GM12878 (cell line): ENCODE measurements at regions not wholly inside any gene's neighbourhood (a gene's known extent, or its start where the extent isn't known, plus 50 kb on each side); places are given as distances from the start of the nearest gene placed in this dataset.

Source experiments
- CBX5 ChIP-seq: sonication (generic); IDR thresholded peaks from 2 replicates; pipeline ENCODE4 v1.6.1; 2016; ENCODE audit warnings: low read depth, moderate library complexity, mild to moderate bottlenecking, inconsistent platforms
- MEF2B ChIP-seq: fragments of 450-650 bp; IDR thresholded peaks from 2 replicates; pipeline ENCODE4 v1.6.1; 2018; ENCODE audit warnings: mild to moderate bottlenecking, moderate library complexity; ENCODE audit not compliant: partially characterized antibody, poor library complexity, severe bottlenecking
- MLLT1 ChIP-seq: fragments of 450-650 bp; IDR thresholded peaks from 2 replicates; pipeline ENCODE4 v1.6.1; 2016; ENCODE audit warnings: mild to moderate bottlenecking
- MTA2 ChIP-seq: fragments of 450-650 bp; IDR thresholded peaks from 2 replicates; pipeline ENCODE4 v1.6.1; 2016; ENCODE audit warnings: low read depth, mild to moderate bottlenecking, moderate library complexity
- POU2F2 ChIP-seq: IDR thresholded peaks from 3 replicates; pipeline ENCODE4 v1.6.1; 2011; ENCODE audit warnings: low read depth, mild to moderate bottlenecking, low read length, borderline replicate concordance
- RAD51 ChIP-seq: fragments of 450-650 bp; IDR thresholded peaks from 2 replicates; pipeline ENCODE4 v1.6.1; 2016; ENCODE audit warnings: moderate library complexity, mild to moderate bottlenecking, inconsistent platforms
- RBBP5 ChIP-seq: fragments of 200-600 bp; sonication (generic); conservative IDR thresholded peaks from 2 replicates; pipeline ENCODE4 v1.6.1; 2016
- SRF ChIP-seq, 2 experiments: IDR thresholded peaks; 2 replicates each; pipeline ENCODE4 v1.6.1; 2011; ENCODE audit warnings: low read depth in 2 of 2, low read length in 2 of 2, mild to moderate bottlenecking in 1 of 2, moderate library complexity in 1 of 2
- TF ChIP-seq, protein P1 (sequence below): fragments of 450-650 bp; IDR thresholded peaks from 2 replicates; pipeline ENCODE4 v1.6.1; 2017; ENCODE audit warnings: mild to moderate bottlenecking, moderate library complexity
- TF ChIP-seq, protein P2 (sequence below): fragments of 450-650 bp; IDR thresholded peaks from 2 replicates; pipeline ENCODE4 v1.6.1; 2017; ENCODE audit warnings: borderline replicate concordance
- TF ChIP-seq, protein P3 (sequence below): IDR thresholded peaks from 2 replicates; pipeline ENCODE4 v1.6.1; 2012; ENCODE audit warnings: low read length, inconsistent platforms
- TF ChIP-seq, protein P4 (sequence below): fragments of 450-650 bp; formaldehyde crosslinking; IDR thresholded peaks from 2 replicates; pipeline ENCODE4 v1.5.0; 2022; ENCODE audit warnings: mild to moderate bottlenecking, missing genetic modification characterization

DNA sequence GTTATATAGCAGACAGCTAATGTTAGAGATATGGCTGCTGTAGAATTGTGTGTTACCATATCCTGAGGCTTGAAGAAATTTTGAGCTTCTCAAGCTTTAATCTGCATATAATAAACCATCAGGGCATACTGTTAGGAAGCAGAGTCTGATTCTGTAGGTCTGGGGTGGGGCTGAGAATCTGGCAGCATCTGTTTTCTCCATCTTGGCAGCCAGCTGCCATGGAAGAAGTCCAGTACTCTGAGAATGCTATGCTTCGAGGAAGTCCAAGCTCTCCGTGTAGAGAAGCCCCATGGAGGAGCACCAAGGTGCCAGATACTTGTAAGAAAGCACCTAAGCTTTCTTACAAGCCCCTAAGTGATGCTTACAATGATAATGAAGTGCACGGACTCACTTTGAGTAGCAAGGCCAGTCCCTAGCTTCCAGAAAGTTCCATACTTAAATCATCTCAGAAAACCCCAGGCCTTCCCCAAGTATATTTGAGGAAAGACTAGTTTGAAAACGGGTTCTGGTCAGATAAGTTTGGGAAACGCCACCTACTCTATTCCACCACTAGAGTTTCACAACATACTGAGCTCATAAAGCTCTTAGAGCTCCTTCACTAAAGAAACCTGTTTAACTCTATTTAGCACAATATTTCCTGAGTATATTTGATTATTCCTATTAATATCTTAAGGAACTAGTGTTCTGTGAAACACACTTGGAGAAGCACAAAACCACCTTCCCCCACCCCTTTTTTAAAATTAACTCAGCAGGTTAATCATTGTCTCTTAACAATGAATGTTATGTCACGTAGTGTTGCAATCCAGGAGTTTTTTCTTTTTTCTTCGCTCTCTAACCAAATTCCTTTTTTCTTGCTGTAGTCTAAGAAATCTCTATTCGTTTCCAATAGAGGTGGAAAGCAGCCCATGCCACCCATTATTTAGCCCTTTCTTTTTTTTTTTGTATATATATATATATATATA lies 59.9 kb upstream of the RASGRP1 start (continued):
- TF ChIP-seq MLLT1: 0 out of 2 replicates have a peak, but pooled peaks have one; percentile 6
- TF ChIP-seq SRF (IDR thresholded peaks at IDR 0.05; ENCODE audit: low read depth in 2 of 2, low read length in 2 of 2): no peak
- TF ChIP-seq MTA2: peak; percentile 58; the same call in 1 of the 2 replicates
- TF ChIP-seq, protein P1, sequence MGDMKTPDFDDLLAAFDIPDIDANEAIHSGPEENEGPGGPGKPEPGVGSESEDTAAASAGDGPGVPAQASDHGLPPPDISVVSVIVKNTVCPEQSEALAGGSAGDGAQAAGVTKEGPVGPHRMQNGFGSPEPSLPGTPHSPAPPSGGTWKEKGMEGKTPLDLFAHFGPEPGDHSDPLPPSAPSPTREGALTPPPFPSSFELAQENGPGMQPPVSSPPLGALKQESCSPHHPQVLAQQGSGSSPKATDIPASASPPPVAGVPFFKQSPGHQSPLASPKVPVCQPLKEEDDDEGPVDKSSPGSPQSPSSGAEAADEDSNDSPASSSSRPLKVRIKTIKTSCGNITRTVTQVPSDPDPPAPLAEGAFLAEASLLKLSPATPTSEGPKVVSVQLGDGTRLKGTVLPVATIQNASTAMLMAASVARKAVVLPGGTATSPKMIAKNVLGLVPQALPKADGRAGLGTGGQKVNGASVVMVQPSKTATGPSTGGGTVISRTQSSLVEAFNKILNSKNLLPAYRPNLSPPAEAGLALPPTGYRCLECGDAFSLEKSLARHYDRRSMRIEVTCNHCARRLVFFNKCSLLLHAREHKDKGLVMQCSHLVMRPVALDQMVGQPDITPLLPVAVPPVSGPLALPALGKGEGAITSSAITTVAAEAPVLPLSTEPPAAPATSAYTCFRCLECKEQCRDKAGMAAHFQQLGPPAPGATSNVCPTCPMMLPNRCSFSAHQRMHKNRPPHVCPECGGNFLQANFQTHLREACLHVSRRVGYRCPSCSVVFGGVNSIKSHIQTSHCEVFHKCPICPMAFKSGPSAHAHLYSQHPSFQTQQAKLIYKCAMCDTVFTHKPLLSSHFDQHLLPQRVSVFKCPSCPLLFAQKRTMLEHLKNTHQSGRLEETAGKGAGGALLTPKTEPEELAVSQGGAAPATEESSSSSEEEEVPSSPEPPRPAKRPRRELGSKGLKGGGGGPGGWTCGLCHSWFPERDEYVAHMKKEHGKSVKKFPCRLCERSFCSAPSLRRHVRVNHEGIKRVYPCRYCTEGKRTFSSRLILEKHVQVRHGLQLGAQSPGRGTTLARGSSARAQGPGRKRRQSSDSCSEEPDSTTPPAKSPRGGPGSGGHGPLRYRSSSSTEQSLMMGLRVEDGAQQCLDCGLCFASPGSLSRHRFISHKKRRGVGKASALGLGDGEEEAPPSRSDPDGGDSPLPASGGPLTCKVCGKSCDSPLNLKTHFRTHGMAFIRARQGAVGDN: peak; percentile 45
- TF ChIP-seq RAD51: peak; percentile 19; the same call in 1 of the 2 replicates
- TF ChIP-seq RBBP5: no peak
- TF ChIP-seq, protein P2, sequence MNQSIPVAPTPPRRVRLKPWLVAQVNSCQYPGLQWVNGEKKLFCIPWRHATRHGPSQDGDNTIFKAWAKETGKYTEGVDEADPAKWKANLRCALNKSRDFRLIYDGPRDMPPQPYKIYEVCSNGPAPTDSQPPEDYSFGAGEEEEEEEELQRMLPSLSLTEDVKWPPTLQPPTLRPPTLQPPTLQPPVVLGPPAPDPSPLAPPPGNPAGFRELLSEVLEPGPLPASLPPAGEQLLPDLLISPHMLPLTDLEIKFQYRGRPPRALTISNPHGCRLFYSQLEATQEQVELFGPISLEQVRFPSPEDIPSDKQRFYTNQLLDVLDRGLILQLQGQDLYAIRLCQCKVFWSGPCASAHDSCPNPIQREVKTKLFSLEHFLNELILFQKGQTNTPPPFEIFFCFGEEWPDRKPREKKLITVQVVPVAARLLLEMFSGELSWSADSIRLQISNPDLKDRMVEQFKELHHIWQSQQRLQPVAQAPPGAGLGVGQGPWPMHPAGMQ: no peak
- TF ChIP-seq, protein P3, sequence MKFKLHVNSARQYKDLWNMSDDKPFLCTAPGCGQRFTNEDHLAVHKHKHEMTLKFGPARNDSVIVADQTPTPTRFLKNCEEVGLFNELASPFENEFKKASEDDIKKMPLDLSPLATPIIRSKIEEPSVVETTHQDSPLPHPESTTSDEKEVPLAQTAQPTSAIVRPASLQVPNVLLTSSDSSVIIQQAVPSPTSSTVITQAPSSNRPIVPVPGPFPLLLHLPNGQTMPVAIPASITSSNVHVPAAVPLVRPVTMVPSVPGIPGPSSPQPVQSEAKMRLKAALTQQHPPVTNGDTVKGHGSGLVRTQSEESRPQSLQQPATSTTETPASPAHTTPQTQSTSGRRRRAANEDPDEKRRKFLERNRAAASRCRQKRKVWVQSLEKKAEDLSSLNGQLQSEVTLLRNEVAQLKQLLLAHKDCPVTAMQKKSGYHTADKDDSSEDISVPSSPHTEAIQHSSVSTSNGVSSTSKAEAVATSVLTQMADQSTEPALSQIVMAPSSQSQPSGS: no peak
- no peak for TF ChIP-seq POU2F2
- no peak for TF ChIP-seq CBX5
- TF ChIP-seq, protein P4, sequence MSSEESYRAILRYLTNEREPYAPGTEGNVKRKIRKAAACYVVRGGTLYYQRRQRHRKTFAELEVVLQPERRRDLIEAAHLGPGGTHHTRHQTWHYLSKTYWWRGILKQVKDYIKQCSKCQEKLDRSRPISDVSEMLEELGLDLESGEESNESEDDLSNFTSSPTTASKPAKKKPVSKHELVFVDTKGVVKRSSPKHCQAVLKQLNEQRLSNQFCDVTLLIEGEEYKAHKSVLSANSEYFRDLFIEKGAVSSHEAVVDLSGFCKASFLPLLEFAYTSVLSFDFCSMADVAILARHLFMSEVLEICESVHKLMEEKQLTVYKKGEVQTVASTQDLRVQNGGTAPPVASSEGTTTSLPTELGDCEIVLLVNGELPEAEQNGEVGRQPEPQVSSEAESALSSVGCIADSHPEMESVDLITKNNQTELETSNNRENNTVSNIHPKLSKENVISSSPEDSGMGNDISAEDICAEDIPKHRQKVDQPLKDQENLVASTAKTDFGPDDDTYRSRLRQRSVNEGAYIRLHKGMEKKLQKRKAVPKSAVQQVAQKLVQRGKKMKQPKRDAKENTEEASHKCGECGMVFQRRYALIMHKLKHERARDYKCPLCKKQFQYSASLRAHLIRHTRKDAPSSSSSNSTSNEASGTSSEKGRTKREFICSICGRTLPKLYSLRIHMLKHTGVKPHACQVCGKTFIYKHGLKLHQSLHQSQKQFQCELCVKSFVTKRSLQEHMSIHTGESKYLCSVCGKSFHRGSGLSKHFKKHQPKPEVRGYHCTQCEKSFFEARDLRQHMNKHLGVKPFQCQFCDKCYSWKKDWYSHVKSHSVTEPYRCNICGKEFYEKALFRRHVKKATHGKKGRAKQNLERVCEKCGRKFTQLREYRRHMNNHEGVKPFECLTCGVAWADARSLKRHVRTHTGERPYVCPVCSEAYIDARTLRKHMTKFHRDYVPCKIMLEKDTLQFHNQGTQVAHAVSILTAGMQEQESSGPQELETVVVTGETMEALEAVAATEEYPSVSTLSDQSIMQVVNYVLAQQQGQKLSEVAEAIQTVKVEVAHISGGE (CRISPR knock-in tag): no peak
- peak; percentile 12 for TF ChIP-seq MEF2B
